ENCODE measurements at regions not wholly inside any gene's neighbourhood (a gene's known extent, or its start where the extent isn't known, plus 50 kb on each side); places are given as distances from the start of the nearest gene placed in this dataset.

DNA sequence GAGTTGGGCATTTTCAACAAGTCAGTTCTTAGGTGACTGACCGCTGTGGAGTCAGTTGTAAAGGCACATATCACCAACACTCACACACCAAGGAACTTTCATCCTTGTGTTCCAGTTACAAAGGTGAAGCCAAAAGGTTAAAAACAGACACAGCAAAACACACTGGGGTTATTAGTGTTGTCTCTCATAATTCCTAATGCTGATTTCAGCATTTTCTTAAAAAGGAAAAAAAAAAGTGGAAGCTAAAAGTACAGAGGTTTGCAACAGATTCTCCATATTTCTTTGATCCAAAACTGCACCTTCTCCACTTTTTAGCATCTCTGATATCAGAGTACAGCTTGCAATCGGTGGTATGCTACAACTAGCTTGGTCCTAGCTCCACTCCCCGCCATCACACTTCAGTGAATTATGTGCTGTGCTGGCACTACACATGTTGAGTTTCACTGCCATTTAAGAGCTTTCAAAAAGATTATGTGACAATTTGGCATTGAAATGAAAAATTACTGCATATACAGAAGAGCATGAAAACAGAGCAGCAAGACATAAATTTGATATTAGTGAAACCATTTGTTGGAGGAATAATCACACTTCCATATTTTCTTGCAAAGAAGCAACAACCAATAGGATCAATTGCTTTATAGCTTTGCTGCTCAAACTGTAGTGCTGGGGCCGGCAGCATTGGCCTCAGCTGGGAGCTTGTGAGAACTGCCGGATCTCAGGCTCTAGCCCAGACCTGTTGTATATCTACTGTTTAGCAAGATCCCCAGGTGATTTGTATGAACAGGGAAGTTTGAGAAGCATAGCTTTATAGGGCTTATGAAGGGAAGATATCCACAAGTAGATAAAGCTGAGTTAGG is 62.3 kb upstream of the DAPL1 start:
- peak; percentile 30 for DNase-seq

DNA sequence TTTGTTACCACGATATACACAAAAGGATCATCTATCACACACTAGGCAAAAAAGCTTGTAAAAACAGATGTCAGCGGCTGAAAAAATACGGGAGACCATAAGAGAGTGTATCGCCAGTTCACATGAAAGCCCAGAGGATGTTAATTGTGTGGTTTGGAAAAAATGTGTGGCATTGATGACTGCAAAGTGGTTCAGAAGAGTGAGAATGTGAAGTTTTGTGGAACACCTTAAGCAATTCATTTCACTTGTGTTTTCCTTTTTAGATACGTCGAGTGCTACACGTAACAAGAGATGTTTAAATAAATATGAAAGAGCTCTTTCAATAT is 61.7 kb upstream of the DAPL1 start:
- peak; percentile 13 for DNase-seq

DNA sequence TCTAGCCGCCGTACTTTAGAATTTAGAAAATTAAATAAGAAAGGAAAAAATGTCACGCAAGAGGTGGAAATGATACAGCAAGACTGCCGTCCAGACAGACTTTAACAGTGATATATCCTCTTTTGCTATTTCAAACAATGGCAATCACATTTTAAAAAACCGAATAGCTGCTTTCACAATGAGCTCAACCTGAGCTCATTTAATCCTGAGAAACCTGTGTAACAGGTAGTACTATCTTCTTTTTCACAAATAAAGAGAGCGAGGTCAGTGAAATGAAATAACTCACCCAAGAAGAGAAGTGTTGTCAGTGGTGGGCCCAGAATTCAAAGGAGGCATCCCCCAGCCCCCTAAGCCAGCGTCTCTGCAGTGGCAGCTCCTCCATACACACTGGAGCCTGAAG is 60.7 kb upstream of the DAPL1 start:
- no peak for DNase-seq

DNA sequence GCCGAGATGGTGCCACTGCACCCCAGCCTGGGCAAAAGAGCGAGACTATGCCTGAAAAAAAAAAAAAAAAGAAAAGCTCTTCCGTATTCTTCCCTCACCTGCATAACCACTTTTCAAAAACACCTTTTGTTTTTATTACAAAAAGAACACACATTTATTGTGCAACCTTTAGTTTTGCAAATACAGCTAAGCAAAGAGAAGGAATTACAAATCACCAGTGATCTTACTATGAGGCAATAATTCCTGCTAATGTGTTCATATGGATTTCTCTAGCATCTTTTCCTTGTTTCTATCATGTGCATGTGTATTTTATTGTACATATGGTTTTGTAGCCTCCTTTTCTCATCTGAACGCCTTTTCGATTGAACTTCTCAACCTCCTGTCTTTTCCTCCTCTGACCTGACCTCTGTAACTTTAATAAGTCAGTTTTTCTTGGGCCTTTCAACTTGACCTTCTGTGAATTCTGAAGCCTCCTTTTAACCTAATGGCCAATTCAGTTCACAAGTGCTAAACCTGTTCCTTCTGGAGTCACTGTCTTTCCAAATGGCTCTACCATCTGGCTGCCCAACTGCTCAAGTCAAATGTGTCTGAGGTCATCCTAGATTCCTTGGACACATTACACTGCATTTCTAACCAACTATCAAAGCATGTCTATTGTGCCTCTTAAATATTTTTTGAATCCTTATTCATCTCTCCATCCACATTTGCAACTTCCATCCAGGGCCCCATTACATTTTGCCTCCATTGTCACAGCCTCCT is 59.1 kb upstream of the DAPL1 start:
- no peak for DNase-seq

DNA sequence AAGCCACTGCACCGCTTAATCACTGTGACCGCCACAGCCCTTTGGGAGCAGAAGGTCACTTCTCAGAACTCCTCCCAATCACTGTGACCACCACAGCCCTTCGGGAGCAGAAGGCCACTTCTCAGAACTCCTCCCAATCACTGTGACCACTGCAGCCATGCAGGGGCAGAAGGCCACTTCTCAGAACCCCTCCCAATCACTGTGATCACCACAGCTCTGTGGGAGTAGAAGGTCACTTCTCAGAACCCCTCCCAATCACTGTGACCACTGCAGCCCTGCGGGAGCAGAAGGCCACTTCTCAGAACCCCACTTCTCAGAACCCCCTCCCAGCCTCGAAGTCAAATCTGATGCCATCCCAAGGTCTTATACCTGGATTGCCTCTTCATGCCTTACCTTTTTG is 56.8 kb upstream of the DAPL1 start:
- no peak for DNase-seq

DNA sequence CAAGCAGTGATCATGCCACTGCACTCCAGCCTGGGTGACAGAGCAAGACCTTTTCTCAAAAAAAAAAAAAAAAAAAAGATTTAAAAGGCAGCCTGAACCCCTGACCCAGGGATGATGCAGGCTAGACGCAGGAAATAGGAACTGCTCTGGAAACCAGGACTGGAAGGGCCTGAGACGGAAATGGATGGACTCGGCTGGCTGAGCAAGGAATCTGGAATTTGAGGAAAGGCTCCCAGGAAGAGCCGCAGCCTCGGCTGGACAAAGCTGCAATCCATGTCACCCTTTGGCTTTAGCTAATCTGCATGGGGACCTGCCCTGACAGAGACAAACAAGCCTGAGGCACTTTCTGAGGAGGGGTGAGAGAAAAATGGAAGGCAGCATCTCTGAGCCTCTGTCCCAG is 55.0 kb upstream of the DAPL1 start:
- DNase-seq = no peak

DNA sequence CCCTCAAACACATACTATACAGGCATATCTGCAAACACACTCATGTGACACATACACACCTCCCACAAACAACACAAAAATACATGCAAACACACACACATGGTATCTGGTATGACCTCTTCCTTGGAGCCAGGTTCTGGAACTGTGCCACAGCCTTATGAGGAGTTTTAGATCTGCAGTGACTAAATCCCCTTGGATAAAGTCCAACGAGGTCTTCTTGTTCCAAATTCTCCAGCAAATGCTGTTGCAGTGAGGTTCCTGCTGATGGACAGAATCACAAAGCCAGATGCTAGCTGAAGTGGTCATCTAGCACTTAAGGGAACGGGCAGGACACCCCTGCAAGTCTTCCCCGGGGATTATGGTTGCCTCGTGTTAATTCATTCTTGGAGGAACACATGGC is 54.5 kb upstream of the DAPL1 start:
- no peak for DNase-seq

DNA sequence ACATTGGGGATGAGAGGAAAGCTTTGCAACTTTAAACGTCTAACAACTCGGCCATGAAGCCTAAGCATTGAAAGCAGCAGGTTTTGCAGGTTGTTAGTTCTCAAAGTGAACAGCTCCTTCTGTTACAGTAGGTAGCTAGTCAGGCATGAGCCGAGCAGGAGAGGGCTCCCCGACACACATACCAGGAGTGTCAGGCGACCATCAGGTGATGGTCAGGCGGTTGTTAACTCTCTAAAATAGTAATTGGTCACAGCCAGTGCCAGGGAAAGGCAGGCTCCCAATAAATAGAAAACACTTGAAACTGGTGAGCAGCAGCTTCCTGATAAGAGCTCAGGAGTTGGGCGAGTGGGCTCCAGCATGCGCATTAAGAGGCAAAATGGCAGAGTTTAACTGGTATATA is 53.5 kb upstream of the DAPL1 start:
- DNase-seq = no peak

DNA sequence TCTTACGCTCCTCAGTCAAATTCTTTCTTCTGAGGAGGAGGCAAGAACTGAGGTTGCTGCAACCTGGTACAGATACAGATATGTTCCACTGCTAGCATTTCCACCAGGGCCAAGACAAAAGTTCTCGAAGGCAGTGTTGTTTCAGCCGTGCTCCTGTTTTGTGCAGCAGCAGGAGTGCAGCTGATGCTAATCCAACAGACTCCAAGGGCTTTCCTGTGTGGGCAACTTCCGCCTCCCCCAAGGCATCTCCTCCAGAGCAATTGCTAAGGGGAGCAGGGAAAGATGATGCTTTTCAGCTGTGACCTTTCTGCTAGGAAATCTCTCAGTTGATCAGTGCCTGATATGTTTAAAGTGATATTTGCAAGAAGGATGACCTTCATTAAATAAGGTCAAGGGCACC is 52.6 kb upstream of the DAPL1 start:
- no peak for DNase-seq

DNA sequence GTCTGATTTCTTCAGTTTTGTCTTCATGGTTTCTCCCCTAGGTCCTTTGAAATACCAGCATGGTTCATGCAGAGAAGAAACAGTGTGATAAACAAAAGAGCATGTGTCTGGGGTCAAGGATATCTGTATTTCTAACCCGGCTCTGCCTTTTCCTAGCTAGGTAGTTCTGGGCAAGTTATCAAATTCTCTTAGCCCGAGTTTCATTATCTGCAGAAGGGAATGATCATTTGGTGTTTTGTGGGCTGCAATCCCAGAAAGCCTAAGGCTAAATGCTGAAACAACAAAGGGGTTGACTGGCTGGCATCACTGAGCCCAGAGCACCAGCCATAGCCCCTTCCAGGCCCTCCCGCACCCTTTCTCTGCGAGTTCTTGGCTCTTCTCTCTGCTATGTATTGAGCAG is 51.7 kb upstream of the DAPL1 start:
- no peak for DNase-seq

DNA sequence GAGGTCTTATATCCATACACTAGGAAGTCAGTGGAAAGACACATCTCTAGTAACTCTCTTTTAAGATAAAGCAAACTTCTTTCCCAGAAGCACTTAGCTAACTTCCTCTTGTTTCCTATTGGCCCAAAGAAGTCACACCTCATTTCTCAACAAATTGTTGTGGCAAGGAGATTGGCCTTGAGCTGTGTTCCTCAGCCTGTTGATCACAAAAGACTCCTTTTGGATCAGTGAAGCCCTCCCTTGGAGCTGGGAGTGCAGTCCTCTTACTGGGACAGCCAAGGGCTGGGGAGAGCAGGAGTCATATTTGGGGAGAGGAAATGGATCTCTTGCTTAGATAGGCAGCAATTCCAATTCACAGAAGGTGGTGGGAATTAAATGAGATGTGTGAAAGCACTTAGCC is 51.2 kb upstream of the DAPL1 start:
- no peak for DNase-seq

DNA sequence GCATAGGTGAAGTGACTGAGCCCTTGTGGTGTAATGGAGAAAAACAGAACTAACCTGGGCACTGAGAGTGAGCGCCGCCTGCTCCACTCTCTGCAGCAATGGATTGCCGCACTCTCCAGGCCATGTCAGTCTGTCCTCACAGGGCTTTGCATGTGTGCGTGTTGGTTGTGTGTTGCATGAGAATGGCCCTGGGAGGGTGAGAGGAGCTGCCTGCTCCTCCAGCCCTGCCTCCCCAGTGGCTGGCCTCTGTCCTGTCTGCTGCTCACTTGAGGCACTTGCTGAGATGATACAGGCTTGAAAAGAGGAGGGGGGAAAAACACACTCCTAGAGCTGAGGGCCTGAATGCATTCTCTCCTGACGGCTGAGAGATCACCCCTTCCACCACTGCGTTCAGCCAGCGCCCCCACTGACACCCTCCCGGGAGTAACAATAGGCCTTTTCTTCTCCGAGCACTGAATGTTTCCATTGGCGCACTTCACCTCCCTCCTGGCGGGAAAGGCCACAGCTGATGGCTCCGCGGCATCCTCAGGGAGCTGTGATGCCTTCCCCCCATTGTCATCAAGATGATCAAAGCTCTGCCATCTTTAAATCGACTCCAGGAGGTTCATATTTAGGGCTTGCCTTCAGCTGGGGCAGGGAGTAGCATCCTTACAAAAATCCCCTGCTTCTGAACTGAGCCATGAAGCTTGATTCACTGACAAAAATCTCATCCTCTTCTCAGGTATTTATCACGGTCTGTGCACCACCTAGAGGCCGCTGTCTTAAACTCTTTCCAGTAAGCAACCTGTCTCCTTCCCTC is 49.9 kb upstream of the DAPL1 start:
- peak; percentile 70 for DNase-seq
